A549 (cell line): ENCODE measurements at regions not wholly inside any gene's neighbourhood (a gene's known extent, or its start where the extent isn't known, plus 50 kb on each side); places are given as distances from the start of the nearest gene placed in this dataset.

ENCODE experiments used
- ATAC-seq, 2 experiments: fragments of 200-7000 bp in 1 of 2; fragments of >200 bp in 1 of 2; cut with Nextera tagmentation in 1 of 2; cut with Tn5 transposase in 1 of 2; 3 replicates each; pipeline versions ENCODE4 v1.8.0 to v1.9.1; 2018 to 2020; ENCODE audit warnings: mild to moderate bottlenecking in 1 of 2, moderate library complexity in 1 of 2
- CTCF ChIA-PET: fragments of 300-600 bp; sonication (Branson Sonifier 250); formaldehyde crosslinking; extraction: SDS; loops from one replicate; lab custom pipeline; 2021; ENCODE audit warnings: antibody characterized with exemption, inconsistent platforms; lab: Yijun Ruan, JAX
- POLR2A ChIA-PET: fragments of 350-600 bp; formaldehyde crosslinking; extraction: SDS; loops from one replicate; lab custom pipeline; 2021; ENCODE audit warnings: antibody characterized with exemption, inconsistent platforms; lab: Yijun Ruan, JAX
- DNase-seq, 2 experiments: peaks; one replicate each; pipeline versions ENCODE4 v3.0.0 to v3.0.0-alpha.2; 2011 to 2016; ENCODE audit warnings: low read depth in 1 of 2, low spot score in 1 of 2
- FAIRE-seq: peaks from 2 replicates; lab custom pipeline; 2011; peaks lifted over from hg19 to GRCh38; lab: Jason Lieb, UNC
- H3K27ac ChIP-seq, 2 experiments: fragments of >200 bp; sonication (Bioruptor Twin); formaldehyde crosslinking; 3 replicates each; pipeline ENCODE4 v1.5.1; 2016 to 2017
- H3K4me1 ChIP-seq: fragments of >200 bp; sonication (Bioruptor Twin); formaldehyde crosslinking; 3 replicates; pipeline ENCODE4 v1.6.1; 2016
- H3K4me2 ChIP-seq: fragments of >200 bp; sonication (Bioruptor Twin); formaldehyde crosslinking; 3 replicates; pipeline ENCODE4 v1.6.1; 2016
- H3K4me3 ChIP-seq: fragments of >200 bp; sonication (Bioruptor Twin); formaldehyde crosslinking; 3 replicates; pipeline ENCODE4 v1.5.1; 2016
- H3K9me3 ChIP-seq: fragments of >200 bp; sonication (Bioruptor Twin); formaldehyde crosslinking; 3 replicates; pipeline ENCODE4 v1.6.1; 2016
- CBX2 ChIP-seq: fragments of 200-600 bp; sonication (generic); IDR thresholded peaks from 2 replicates; pipeline ENCODE4 v1.6.1; 2016; ENCODE audit warnings: low read depth, mild to moderate bottlenecking, borderline replicate concordance
- CHD2 ChIP-seq: fragments of 150-350 bp; IDR thresholded peaks from 2 replicates; pipeline ENCODE4 v1.6.1; 2014; ENCODE audit warnings: low read length; ENCODE audit not compliant: partially characterized antibody
- ELK1 ChIP-seq: fragments of 150-350 bp; IDR thresholded peaks from 2 replicates; pipeline ENCODE4 v1.6.1; 2014; ENCODE audit warnings: low read depth, mild to moderate bottlenecking, low read length
- FOSB ChIP-seq: fragments of 250-450 bp; sonication (Bioruptor Pico); IDR thresholded peaks from 2 replicates; pipeline ENCODE4 v1.5.0; 2020; ENCODE audit warnings: mild to moderate bottlenecking, moderate library complexity
- FOSL2 ChIP-seq, 2 experiments: fragments of 450-650 bp in 1 of 2; fragments of >200 bp in 1 of 2; sonication (Bioruptor Twin) in 1 of 2; formaldehyde crosslinking; IDR thresholded peaks; 2 replicates each; pipeline versions ENCODE4 v1.5.0 to v1.6.1; 2016 to 2020; ENCODE audit warnings: mild to moderate bottlenecking in 1 of 2, moderate library complexity in 1 of 2
- HES2 ChIP-seq: fragments of >200 bp; sonication (Bioruptor Twin); formaldehyde crosslinking; IDR thresholded peaks from 2 replicates; pipeline ENCODE4 v1.6.1; 2016
- HEYL ChIP-seq: fragments of 250-450 bp; sonication (Bioruptor Pico); IDR thresholded peaks from 2 replicates; pipeline ENCODE4 v1.8.0; 2021; ENCODE audit warnings: mild to moderate bottlenecking, moderate library complexity
- HMGXB4 ChIP-seq: fragments of 250-450 bp; sonication (Bioruptor Pico); IDR thresholded peaks from 2 replicates; pipeline ENCODE4 v1.5.0; 2021; ENCODE audit warnings: mild to moderate bottlenecking, moderate library complexity, borderline replicate concordance
- MAFK ChIP-seq: fragments of 450-650 bp; IDR thresholded peaks from 2 replicates; pipeline ENCODE4 v1.6.1; 2014; ENCODE audit not compliant: partially characterized antibody
- NFE2L2 ChIP-seq: fragments of 150-350 bp; conservative IDR thresholded peaks from 2 replicates; pipeline ENCODE4 v1.6.1; 2014; ENCODE audit warnings: low read length
- PBX3 ChIP-seq: IDR thresholded peaks from 2 replicates; pipeline ENCODE4 v1.6.1; 2012
- POLR2AphosphoS2 ChIP-seq: conservative IDR thresholded peaks from 2 replicates; pipeline ENCODE4 v1.6.1; 2012; ENCODE audit warnings: low read length, improper control_type of control experiment, inconsistent platforms
- RAD21 ChIP-seq, 2 experiments: fragments of >200 bp in 1 of 2; sonication (Bioruptor Twin) in 1 of 2; formaldehyde crosslinking in 1 of 2; IDR thresholded peaks in 1 of 2; conservative IDR thresholded peaks in 1 of 2; 2 replicates in 1 of 2; 3 replicates in 1 of 2; pipeline ENCODE4 v1.6.1; 2012 to 2018; ENCODE audit warnings: inconsistent platforms in 1 of 2
- RCOR1 ChIP-seq: fragments of 150-350 bp; IDR thresholded peaks from 2 replicates; pipeline ENCODE4 v1.6.1; 2014; ENCODE audit warnings: antibody characterized with exemption, low read length, low read depth
- RFX5 ChIP-seq: fragments of 450-650 bp; IDR thresholded peaks from 2 replicates; pipeline ENCODE4 v1.7.1; 2014; ENCODE audit warnings: antibody characterized with exemption, mild to moderate bottlenecking, moderate library complexity
- SMC3 ChIP-seq: fragments of >200 bp; sonication (Bioruptor Twin); formaldehyde crosslinking; IDR thresholded peaks from 3 replicates; pipeline ENCODE4 v1.6.1; 2018; ENCODE audit warnings: inconsistent platforms
- TP53 ChIP-seq: fragments of 250-450 bp; sonication (Bioruptor Pico); IDR thresholded peaks from 2 replicates; pipeline ENCODE4 v1.5.0; 2021; ENCODE audit warnings: mild to moderate bottlenecking, moderate library complexity
- WGBS: methylation state at CpG from one replicate; pipeline ENCODE4 v1.1.6; 2017; ENCODE audit errors: missing lambda C conversion rate; 5-methylcytosine and 5-hydroxymethylcytosine counted together
- TF ChIP-seq, protein P1 (sequence below): IDR thresholded peaks from 2 replicates; pipeline ENCODE4 v1.6.1; 2012

GRCh38 chr11:34789196-34789834, 126.9 kb downstream of the APIP start:
- H3K9me3 ChIP-seq, result no peaks in the 10 kb centered on the region
- ChIA-PET CTCF (interaction anchor here (3.3 kb wide), 1 partner anchor 203 kb away, joined by 11 read pairs; no protein-coding TSS in a partner anchor), POLR2A (no interaction called here)
- H3K27ac ChIP-seq, result peak overlapping the region in 1 of 2 experiments; percentile 6; a peak in 1 of 6 replicates
- H3K4me1 ChIP-seq, result peaks cover 12% of the 10 kb centered on the region; the same call in 2 of the 3 replicates
- no peak for DNase-seq
- no peak overlapping the region for H3K4me2 ChIP-seq
- ATAC-seq, result no peak
- no peak overlapping the region for H3K4me3 ChIP-seq
- WGBS, result 81% methylated on average over 4 of the region's 4 CpGs
- no peak for FAIRE-seq
- TF ChIP-seq NFE2L2 (no peak), CHD2 (no peak), POLR2AphosphoS2 (no peak), TP53 (CRISPR knock-in tag) (no peak), RAD21 (conservative IDR thresholded peaks at IDR 0.05 in 1 of 2, IDR thresholded peaks at IDR 0.05 in 1 of 2) (no peak), RCOR1 (no peak), ELK1 (no peak), PBX3 (no peak)
- TF ChIP-seq, protein P1, sequence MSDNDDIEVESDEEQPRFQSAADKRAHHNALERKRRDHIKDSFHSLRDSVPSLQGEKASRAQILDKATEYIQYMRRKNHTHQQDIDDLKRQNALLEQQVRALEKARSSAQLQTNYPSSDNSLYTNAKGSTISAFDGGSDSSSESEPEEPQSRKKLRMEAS, result no peak

GRCh38 chr11:34788642-34789041, 127.5 kb downstream of the APIP start:
- ATAC-seq, result no peak
- no peak overlapping the region for H3K4me2 ChIP-seq
- peaks cover 15% of the 10 kb centered on the region; the same call in 2 of the 3 replicates for H3K4me1 ChIP-seq
- H3K27ac ChIP-seq, result no peak overlapping the region
- ChIA-PET POLR2A (no interaction called here), CTCF (no interaction called here)
- DNase-seq, result no peak
- TF ChIP-seq CHD2, result no peak
- WGBS, result 91% methylated on average over 2 of the region's 2 CpGs
- H3K9me3 ChIP-seq, result no peaks in the 10 kb centered on the region
- no peak for FAIRE-seq
- no peak overlapping the region for H3K4me3 ChIP-seq

DNA sequence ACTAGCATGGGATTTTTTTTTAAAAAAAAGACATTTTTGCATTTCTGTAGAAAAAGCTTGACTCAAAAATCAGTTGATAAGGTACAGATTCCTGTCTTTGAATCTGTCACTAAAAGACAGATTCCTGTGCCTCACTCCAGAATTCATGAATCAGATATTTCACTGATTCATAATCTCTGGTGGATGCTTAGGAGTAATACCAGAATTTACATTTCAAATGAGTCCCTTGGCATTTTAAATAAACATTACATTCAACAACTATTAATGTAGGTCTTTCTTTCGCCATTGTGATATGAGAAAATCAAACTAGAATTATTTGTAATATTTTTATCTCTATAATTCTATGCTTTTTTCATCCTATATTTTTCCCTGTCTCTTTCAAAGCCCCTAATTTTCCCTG, 128.3 kb downstream of the APIP start:
- Histone ChIP-seq H3K4me2 (no peak overlapping the region; the same call in 2 of the 3 replicates), H3K27ac (no peak overlapping the region), H3K4me3 (no peak overlapping the region), H3K4me1 (peaks cover 15% of the 10 kb centered on the region; the same call in 2 of the 3 replicates), H3K9me3 (no peaks in the 10 kb centered on the region)
- no peak for ATAC-seq
- no peak for DNase-seq
- 85% methylated on average over 1 of the region's 1 CpG for WGBS
- CTCF ChIA-PET, result no interaction called here
- FAIRE-seq, result no peak
- POLR2A ChIA-PET, result no interaction called here
- no peak for TF ChIP-seq FOSL2 (IDR thresholded peaks at IDR 0.05)
- no peak for TF ChIP-seq FOSL2 (CRISPR knock-in tag; IDR thresholded peaks at IDR 0.05)
- TF ChIP-seq NFE2L2, result no peak
- no peak for TF ChIP-seq HES2
- TF ChIP-seq CBX2, result no peak
- TF ChIP-seq, all 56 proteins: peak for 0

GRCh38 chr11:34787348-34787747, 128.8 kb downstream of the APIP start:
- no peak overlapping the region for H3K27ac ChIP-seq
- FAIRE-seq (peak; percentile 81), ATAC-seq (no peak), DNase-seq (no peak)
- POLR2A ChIA-PET, result no interaction called here
- H3K4me2 ChIP-seq, result peak overlapping the region; percentile 2; the same call in 1 of the 3 replicates
- 36% methylated on average over 1 of the region's 1 CpG for WGBS
- no peaks in the 10 kb centered on the region for H3K9me3 ChIP-seq
- no peak overlapping the region for H3K4me3 ChIP-seq
- H3K4me1 ChIP-seq, result peaks cover 15% of the 10 kb centered on the region; the same call in 2 of the 3 replicates
- TF ChIP-seq MAFK, result no peak
- TF ChIP-seq SMC3, result no peak
- no peak for TF ChIP-seq HMGXB4 (CRISPR knock-in tag)
- no peak for TF ChIP-seq RFX5
- TF ChIP-seq HES2, result no peak
- no peak for TF ChIP-seq FOSB (CRISPR knock-in tag)
- no peak for TF ChIP-seq HEYL (CRISPR knock-in tag)
- TF ChIP-seq NFE2L2, result no peak
- CTCF ChIA-PET, result no interaction called here
